Stimulated activated CD4-positive, alpha-beta T cell treated with anti-CD3 and anti-CD28 coated beads, Interleukin-12 subunit alpha, Interleukin-12 subunit beta, amount 100 ng/mL, for 48 hours (primary cell): ENCODE measurements at regions not wholly inside any gene's neighbourhood (a gene's known extent, or its start where the extent isn't known, plus 50 kb on each side); places are given as distances from the start of the nearest gene placed in this dataset.

Source experiments
- DNase-seq, 3 donors: peaks; one replicate each; pipeline ENCODE4 v3.0.0-alpha.2; 2020; ENCODE audit warnings: low read depth in 2 of 3, low spot score in 1 of 3

- DNase-seq = peak in 2 of 3 donors; percentile 32 to 35
Observed at GRCh38 chr3:127484601-127485388, 105.7 kb downstream of the TPRA1 start.

DNA sequence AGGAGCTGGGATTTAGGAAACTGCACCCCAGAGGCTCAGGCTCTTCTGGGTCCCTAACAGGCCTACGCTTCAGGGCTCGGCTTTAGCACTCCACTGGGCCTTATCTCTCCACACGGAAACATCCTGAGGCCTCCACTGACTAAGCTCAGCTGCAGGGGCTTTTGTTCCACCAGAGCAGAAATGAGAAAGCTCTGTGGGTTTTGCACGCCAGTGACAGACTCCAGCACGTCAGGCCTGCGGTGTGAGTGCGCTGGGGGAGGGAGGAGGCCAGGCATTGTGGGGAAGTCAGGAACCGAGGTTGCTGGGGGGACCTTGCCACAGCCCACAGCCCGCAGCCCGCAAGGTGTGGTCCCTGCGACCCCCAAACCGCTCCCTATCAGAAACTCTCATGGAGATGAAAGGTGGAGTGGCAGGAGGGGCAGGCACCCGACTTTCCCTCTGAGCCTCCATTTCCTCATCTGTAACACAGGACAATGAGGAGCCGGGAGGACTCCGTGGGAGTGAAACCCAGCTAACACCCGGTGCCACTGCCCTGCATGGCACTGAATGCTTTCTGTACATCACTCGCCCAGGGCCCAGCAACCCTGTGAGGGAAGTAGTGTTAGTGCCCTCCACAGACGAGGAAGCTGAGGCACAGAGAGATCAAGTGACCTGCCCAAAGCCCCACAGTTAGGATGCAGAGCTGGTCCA lies 106.5 kb downstream of the TPRA1 start:
- peak; percentile 45 to 66 (median 47) for DNase-seq

DNA sequence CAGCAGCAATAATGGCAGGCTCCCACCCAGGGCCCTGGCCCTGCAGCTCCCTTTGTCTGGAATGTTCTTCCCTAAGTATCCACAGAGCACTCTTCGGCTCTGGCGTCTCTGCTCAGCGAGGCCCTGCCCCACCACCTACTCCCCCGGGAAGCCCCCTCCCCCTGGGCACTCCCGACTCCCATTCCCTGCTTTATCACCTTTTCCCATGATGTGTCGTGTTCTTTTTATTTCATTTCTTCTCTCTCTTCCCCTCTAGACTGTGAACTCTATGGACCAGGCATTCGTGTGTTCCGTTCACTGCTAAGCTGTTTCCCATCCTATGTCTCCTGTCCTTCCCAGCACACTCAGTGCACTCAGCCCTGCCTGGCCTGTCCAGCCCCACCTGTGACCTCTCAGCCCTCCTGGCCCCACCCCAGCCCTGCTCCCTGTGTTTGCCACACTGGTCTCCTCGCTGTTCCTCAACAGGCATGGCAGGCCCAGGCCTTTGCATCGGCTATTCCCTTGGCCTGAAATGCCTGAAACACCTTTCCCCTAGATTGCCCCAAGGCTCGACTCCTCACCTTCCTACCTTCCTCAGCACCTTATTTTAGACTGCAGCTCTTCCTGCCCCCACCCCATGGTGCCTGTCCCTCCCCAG lies 107.4 kb downstream of the TPRA1 start:
- no peak for DNase-seq

GRCh38 chr3:127482216-127483004 lies 108.1 kb downstream of the TPRA1 start:
- DNase-seq = no peak

DNA sequence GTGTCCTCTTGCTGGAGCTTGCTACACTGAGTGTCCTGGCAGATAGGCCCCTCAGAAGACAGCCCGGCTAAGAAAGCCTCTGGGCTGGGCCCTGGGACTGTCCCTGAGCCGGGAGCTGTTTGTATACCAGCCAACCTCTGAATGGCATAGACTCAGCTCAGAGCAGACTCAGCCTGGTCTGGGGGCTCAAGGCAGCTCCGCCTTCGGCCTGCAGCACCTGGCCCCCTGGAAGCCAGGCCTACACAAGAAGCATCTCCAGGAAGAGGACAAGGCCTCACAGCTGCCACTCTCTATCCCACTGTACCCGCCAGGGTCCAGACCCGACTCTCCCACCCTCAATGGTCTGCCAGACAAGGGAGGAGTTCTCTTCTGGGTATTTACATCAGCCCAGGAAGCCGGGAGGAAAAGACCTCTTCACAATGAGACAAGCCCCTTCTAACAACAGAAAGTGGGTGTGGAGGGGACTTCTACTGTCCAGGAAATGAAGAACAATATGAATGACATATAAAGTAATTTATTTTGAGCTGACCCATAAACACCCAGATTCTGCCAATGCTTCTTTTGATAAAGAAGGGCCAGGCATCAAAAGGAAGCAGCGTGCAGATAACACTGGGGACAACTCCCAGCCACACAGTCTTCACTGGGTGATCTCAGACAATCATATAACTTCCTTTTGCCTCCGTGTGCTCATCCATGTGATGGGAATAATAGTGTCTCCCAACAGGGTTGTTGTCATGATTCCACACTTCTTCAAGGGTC lies 110.2 kb downstream of the TPRA1 start:
- DNase-seq = no peak

DNA sequence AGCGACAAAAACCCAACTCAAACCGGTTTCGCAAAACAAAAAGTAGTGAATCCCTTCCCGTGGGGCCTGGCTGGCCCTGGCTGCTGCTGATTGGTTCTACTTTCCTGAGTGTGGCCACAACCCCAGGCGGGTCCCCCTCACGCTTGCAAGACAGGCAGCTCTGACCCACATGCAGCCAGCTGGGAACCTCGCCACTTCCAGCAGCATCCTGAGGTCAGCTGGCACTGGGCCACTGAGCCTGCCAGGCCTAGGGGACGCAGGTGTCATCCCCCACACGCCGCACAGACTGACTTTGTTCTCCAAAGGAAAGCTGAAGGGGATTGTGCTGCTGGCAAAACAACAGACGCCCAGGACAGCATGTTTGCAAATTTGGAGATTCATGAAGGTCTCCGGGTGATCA lies 111.1 kb downstream of the TPRA1 start:
- DNase-seq = no peak

DNA sequence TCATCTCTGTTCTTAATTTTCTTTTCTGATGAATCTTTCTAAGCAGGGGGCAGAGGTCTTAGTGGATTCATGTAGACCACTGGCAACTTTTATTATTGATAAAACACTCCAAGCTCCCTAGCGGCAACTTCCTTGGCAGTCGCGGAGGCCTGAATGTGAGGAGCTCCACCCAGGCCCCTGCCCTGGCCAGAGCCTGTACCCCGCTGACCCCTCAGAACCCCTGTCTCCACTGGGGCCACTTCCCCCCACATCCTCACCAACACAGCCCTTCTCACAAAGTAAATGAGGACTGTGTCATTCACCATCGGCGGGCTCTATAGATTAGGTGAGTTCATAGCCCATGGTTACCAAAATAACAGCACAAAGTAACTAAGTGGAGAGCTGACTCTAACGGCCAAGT lies 111.6 kb downstream of the TPRA1 start:
- no peak for DNase-seq

DNA sequence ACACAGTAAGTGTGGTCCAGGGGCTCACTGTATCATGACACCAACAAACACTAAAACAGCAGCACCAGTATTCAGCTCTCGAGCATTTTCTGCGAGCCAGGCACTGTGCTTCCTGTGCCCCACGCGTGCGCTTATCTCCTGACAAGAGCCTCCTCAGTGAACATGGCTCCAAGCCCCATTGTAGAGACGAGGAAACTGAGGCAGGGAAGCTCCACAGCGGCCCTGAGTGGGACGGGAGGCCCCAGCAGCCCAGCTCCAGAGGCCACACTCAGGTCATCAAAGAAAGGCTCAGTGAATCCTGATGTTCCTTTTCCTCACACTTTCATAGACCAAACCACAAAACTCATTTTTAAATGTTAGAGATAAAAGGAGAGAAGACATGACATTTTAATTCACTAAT lies 113.1 kb downstream of the TPRA1 start:
- no peak for DNase-seq

- no peak for DNase-seq
Observed at GRCh38 chr3:127476936-127477335, 113.6 kb downstream of the TPRA1 start.

- DNase-seq = no peak
Observed at GRCh38 chr3:127475975-127476705, 114.4 kb downstream of the TPRA1 start.

- no peak for DNase-seq
Observed at GRCh38 chr3:127475391-127475790, 115.1 kb downstream of the TPRA1 start.

- DNase-seq = no peak
Observed at GRCh38 chr3:127473244-127474024, 117.1 kb downstream of the TPRA1 start.

DNA sequence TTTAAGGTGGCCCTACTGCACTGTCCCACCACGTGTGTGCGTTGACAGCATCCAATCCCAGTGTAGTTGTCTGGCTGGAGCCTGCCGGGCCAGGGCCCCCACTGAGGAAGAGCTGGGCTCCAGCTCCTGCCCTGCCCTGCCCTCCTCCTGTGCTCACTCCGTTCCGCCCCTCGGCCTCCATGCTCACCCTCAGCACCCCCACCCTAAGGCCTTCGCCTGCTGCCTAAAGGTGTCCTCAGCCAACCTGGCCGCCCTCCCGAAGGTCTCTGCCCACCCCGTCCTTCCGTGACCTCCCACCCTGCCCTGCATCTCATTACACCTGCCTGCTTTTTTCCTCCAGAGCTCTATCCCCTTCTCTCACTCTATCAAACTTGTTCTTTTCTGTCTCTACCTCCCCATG lies 118.0 kb downstream of the TPRA1 start:
- DNase-seq = no peak

DNA sequence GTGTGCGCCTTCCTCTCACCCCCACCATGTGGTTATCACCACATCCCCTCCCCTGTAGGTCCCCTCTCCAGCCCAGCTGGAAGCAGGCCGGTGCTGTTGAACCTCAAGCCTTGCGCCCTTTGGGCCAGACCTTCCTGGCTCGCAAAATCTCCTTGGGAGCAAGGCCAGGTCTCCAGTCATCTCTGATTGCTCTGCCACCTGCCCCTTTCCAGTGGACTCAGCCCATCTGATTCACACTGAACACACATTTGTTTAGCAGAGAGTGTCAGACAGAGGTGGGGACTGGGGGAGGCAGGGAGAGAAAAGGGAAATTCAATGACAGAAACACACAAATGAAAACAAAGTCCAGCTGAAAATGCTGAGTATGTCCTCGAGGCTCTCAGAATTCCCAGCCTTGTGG lies 119.4 kb downstream of the TPRA1 start:
- no peak for DNase-seq

- no peak for DNase-seq
Observed at GRCh38 chr3:127469760-127470159, 120.8 kb downstream of the TPRA1 start.

DNA sequence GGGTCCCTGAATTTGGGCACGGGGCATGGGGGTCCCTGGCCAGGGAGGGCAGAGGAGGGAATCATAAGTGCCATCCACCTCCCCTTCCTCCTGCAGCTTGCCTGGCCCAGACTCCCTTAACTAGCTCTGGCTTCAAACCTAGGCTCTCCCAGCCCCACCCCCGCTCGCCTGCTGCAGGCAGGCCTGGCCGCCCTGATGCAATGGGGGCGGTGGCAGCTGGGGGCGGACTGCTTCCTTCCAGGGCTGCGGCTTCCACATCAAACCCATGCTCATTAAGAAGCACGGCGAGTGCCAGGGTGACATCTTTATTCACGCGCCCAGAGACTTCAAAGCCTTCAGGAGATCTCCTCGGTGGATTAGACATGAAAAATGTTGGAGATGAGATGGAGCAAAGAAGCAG lies 123.1 kb downstream of the TPRA1 start:
- DNase-seq = no peak

GRCh38 chr3:127464642-127465041 lies 125.9 kb downstream of the TPRA1 start:
- no peak for DNase-seq

DNA sequence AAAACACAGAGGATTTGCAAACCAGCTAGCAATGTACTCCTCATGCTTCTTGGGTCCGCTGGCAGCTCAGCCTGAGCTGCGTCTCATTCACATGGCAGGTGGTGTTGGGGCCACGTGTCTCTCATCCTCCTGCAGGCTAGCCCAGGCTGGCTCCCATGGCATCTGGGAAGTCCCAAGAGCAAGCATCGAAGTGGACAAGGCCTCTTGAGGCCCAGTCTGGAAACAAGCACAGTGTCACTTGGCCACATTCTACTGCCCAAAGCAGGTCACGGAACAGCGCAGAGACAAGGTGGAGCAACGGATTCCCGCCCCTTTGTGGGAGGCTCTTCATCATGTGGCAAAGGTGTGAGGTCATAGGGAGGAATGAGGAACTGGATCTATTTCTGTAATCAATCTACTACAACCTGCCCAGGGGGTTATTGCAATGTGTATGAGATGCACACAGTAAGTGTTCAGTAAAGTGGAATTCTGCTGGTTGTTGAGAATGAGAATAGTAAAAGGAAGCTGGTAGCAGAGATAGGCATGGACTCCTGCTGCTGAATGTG lies 128.3 kb downstream of the TPRA1 start:
- no peak for DNase-seq
